GM12874 (cell line): ENCODE measurements at regions not wholly inside any gene's neighbourhood (a gene's known extent, or its start where the extent isn't known, plus 50 kb on each side); places are given as distances from the start of the nearest gene placed in this dataset.

Source experiments
- TF ChIP-seq, protein P1 (sequence below): IDR thresholded peaks from 2 replicates; pipeline ENCODE4 v1.5.1; 2011; ENCODE audit warnings: low read depth, mild to moderate bottlenecking, control low read depth, low read length, moderate library complexity; ENCODE audit not compliant: insufficient read depth

DNA sequence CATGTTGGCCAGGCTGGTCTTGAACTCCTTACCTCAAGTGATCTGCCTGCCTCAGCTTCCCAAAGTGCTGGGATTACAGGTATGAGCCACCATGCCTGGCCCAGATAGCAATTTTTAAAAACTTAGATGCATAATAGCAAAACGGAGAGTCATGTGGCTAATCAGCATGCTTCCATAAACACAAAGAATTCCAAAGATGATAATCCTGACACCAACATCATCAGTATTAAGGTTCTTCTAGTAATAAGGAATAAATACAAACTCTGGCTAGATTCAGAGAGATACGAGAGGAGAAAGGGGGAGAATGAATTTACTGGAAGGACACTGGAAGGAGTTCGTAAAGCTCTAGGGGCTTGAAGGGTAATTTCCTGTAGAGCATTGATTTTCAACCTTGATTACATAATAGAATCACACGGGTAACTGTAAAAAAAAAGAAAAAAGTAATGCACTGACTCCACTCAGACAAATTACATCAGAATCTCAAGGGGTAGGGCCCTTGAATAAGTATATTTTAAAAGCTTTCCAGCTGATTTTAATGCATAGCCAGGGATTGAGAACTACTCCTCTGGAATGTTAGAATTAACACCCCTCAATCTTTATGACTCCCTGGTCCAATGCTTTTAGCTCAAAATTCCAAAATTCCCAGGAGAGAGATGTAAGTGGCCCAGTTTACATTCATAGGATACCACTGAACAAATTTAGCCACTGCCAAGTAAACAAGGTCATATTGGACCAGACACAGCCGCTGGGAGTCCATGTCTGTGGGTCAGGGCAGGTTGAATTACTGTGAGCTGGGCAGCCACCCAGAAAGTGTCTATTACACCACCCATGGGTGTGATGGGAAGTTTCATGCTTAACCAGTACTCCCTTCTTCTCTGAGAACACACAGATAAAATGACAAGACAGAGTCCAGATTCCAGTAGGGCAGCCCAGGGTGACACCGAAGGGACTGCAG lies 243.9 kb downstream of the TBL1XR1 start:
- TF ChIP-seq, protein P1, sequence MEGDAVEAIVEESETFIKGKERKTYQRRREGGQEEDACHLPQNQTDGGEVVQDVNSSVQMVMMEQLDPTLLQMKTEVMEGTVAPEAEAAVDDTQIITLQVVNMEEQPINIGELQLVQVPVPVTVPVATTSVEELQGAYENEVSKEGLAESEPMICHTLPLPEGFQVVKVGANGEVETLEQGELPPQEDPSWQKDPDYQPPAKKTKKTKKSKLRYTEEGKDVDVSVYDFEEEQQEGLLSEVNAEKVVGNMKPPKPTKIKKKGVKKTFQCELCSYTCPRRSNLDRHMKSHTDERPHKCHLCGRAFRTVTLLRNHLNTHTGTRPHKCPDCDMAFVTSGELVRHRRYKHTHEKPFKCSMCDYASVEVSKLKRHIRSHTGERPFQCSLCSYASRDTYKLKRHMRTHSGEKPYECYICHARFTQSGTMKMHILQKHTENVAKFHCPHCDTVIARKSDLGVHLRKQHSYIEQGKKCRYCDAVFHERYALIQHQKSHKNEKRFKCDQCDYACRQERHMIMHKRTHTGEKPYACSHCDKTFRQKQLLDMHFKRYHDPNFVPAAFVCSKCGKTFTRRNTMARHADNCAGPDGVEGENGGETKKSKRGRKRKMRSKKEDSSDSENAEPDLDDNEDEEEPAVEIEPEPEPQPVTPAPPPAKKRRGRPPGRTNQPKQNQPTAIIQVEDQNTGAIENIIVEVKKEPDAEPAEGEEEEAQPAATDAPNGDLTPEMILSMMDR = no peak

DNA sequence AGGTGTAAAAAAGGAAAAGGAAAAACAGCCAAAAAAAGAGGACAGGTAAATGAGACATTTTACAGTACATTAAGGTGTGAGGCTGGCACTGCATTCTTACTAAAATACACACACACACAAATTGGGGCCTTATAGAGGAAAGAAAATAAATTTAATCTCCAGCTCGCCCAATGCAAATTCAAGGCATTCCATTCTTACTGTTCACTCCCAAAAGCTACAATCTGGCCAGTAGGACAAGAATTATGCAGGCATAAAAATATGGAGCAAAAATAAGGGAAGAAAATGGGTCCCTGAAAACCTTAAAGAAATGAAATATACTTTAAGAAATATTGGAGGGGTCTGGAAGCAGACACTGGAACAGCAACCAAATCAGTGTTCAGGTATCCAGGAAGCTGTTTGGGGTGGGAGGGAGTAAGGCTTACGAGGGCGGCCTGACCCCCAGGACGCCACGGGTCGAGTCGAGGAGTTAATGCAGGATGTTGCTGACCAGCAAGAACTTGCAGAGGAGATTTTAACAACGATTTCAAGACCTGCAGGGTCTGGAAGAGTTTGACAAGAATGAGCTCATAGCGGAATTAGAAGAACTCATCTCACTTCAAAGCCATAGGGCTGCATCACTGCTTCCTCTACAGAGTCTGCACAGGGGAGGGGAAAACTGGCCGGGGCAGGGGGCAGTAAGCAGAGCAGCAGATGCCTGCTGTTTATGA lies 245.5 kb downstream of the TBL1XR1 start:
- TF ChIP-seq, protein P1 = no peak

DNA sequence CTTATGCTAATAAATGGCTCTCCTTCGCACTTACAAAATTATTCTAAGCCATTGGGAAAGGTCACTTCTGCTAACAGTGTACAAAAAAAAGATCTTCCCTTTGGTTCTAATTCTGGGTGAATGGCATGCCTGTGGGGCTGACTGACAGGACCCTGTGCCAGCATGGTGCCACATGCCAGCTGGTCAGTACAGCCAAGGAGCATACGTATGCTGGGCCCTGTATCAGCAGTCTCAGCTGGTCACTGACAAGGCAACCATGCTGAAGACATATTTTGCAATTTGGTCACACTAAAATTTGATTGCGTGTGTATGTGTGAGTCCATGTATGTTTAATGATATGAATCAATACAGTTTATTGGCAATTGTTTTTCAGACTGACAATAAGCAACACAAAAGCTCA lies 246.1 kb downstream of the TBL1XR1 start:
- TF ChIP-seq, protein P1 = no peak

DNA sequence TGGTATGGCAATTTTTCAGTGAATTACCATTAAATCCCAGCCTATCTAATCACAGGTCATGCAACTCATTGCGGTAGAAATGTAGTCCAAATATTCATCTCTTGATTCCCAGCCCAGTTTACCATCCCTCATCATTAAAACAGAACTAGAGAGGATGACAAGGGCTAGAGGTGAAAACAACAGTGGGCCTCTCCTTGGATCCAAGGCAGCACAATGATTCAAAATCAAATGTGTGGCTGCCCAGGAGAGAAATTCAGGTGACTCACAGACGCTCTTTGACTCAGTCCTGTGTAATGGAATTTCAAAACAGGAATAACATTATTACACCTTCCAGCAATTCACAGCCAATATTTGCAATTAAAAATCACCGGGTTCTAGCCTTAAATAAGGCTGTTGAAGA lies 246.5 kb downstream of the TBL1XR1 start:
- TF ChIP-seq, protein P1 = no peak

DNA sequence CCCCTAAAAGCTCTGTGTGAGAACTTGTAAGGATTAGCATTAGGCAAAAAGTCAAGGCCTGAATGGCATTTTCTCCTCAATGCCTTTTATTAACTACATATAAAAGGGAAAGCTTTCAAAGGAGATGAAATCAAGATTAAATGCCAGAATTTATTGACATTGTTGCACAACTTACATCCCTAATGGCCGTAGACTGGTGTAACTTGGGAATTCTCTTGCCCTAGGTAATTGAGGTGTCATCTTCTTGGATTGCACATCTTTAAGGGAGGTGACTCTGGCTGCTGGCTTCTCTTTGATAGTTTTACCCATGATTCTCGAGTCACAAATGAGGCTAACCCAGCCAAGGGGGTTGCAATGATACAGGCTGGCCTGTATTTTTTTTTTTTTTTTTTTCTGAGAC lies 249.1 kb downstream of the TBL1XR1 start:
- TF ChIP-seq, protein P1 = no peak

DNA sequence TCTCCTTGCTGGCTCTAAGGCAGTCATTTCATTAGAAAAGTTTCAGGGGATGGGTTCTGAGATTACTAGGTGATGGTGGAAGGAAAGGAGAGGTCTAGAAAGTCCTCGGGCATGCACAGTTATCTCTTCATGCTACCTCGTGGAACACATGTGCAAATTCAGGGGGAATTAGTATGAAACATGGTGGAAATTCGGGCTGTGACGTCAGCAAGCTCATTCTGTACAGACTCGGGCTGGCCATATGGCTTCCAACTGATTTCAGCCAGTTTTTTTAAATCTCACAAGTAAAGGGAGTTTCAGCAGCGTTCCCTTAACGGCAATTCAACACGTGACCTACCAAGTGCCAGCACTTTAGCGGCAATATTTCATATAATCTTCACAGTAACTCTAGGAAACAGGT lies 251.1 kb downstream of the TBL1XR1 start:
- TF ChIP-seq, protein P1 = no peak

DNA sequence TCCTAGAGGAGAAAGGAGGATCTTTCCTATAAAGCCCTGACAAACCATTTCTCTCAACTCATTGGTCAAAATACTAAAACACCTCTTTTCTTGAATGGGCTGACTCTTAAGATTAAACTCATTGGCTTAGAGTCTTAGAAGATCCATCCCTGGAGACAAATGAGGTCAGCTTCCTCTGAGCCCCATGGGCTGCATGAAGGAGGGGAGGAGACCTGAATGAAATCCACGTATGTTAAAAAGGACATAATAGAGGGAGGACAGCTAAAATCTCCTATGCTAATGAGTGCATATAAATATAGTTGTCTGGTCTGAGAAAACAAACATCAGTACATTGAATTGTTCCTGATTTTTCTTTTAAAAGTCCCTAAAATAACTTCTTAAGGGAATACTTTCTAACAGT lies 255.0 kb downstream of the TBL1XR1 start:
- TF ChIP-seq, protein P1 = no peak
